SU-DHL-6 (cell line): ENCODE measurements at regions not wholly inside any gene's neighbourhood (a gene's known extent, or its start where the extent isn't known, plus 50 kb on each side); places are given as distances from the start of the nearest gene placed in this dataset.

Experiments used
- H2AFZ ChIP-seq: fragments of 200-600 bp; sonication (generic); 2 replicates; pipeline ENCODE4 v1.6.1; 2014; ENCODE audit warnings: low read depth, mild to moderate bottlenecking, moderate library complexity, mixed read lengths, antibody characterized with exemption, low read length; ENCODE audit not compliant: severe bottlenecking
- H3F3A ChIP-seq: fragments of 200-600 bp; shearing (Covaris generic); 2 replicates; pipeline ENCODE4 v1.6.0; 2016; ENCODE audit warnings: antibody characterized with exemption, mild to moderate bottlenecking; ENCODE audit not compliant: insufficient read depth
- H3K27ac ChIP-seq: fragments of 200-600 bp; sonication (generic); 2 replicates; pipeline ENCODE4 v1.5.1; 2016; ENCODE audit warnings: low read depth, mild to moderate bottlenecking, low read length, moderate library complexity, mixed read lengths
- H3K27me3 ChIP-seq: fragments of 200-600 bp; sonication (generic), shearing (Covaris generic); 2 replicates; pipeline ENCODE4 v1.6.0; 2014; ENCODE audit warnings: mild to moderate bottlenecking, low read length
- H3K36me3 ChIP-seq: fragments of 200-600 bp; sonication (generic); 2 replicates; pipeline ENCODE4 v1.6.1; 2014; ENCODE audit warnings: mild to moderate bottlenecking, low read length, mixed read lengths
- H3K4me2 ChIP-seq: fragments of 300-600, 200-600 bp; shearing (Covaris generic), sonication (generic); 2 replicates; pipeline ENCODE4 v1.6.0; 2014; ENCODE audit warnings: low read length, low read depth, mild to moderate bottlenecking; ENCODE audit not compliant: poor library complexity, severe bottlenecking
- H3K4me3 ChIP-seq: fragments of 200-600 bp; sonication (generic); 2 replicates; pipeline ENCODE4 v1.5.1; 2014; ENCODE audit warnings: antibody characterized with exemption, low read length, mild to moderate bottlenecking, mixed read lengths; ENCODE audit not compliant: insufficient read depth, poor library complexity, severe bottlenecking
- H3K79me2 ChIP-seq: fragments of 200-600 bp; sonication (generic); 2 replicates; pipeline ENCODE4 v1.6.1; 2014; ENCODE audit warnings: mild to moderate bottlenecking, low read length, moderate library complexity; ENCODE audit not compliant: insufficient read depth
- H3K9ac ChIP-seq: fragments of 200-600 bp; sonication (generic); 2 replicates; pipeline ENCODE4 v1.7.0; 2014; ENCODE audit warnings: mild to moderate bottlenecking, low read length
- H3K9me2 ChIP-seq: fragments of 200-600 bp; sonication (generic); replicated peaks from 2 replicates; pipeline ENCODE4 v1.6.1; 2014; ENCODE audit warnings: low read length; ENCODE audit not compliant: insufficient read depth
- H3K9me3 ChIP-seq: fragments of 200-600 bp; sonication (generic); 2 replicates; pipeline ENCODE4 v1.6.1; 2014; ENCODE audit warnings: low read length, mixed read lengths; ENCODE audit not compliant: insufficient read depth
- H4K20me1 ChIP-seq: fragments of 200-600 bp; sonication (generic); 2 replicates; pipeline ENCODE4 v1.6.1; 2014; ENCODE audit warnings: low read depth, mild to moderate bottlenecking, antibody characterized with exemption, low read length, moderate library complexity, mixed read lengths
- EZH2phosphoT487 ChIP-seq: fragments of 200-600 bp; sonication (generic), shearing (Covaris generic); conservative IDR thresholded peaks from 2 replicates; pipeline ENCODE4 v1.6.1; 2018; ENCODE audit warnings: mild to moderate bottlenecking, antibody characterized with exemption, low read length, moderate library complexity, mixed read lengths
- TF ChIP-seq, protein P1 (sequence below): fragments of 200-600 bp; sonication (generic); IDR thresholded peaks from one replicate; pipeline ENCODE4 v1.5.1; 2017; ENCODE audit warnings: antibody characterized with exemption, mild to moderate bottlenecking, low read length, moderate library complexity; ENCODE audit not compliant: insufficient read depth, poor library complexity, severe bottlenecking

DNA sequence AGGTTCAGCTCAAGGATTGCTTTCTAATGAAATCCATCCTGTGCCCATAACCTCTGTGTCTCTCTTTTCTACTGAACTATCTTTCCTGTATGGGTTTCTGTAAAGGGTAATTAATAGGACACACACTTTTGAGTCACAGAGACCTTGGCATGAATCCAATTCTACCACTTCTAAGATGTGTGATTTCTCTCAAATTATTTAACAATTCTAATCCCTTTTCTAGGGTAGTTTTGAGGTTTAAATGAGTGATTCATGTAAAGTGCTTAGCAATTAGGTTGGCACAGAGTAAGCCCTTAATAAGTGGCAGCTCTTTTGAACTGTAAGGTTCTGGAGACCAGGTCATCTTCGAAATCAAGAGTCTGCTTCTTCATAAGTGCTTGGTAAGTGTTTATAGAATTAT, 202.7 kb downstream of the RASSF9 start:
- H3K36me3 ChIP-seq = no peaks in the 10 kb centered on the region
- H2AFZ ChIP-seq = no peak overlapping the region
- no peaks in the 10 kb centered on the region for H3K27me3 ChIP-seq
- no peak overlapping the region for H3K4me2 ChIP-seq
- no peaks in the 10 kb centered on the region for H3K79me2 ChIP-seq
- H3K27ac ChIP-seq = no peak overlapping the region
- no peaks in the 10 kb centered on the region for H3K9me3 ChIP-seq
- H3K9ac ChIP-seq = no peak overlapping the region
- H4K20me1 ChIP-seq = no peaks in the 10 kb centered on the region
- H3F3A ChIP-seq = no peaks in the 10 kb centered on the region
- H3K9me2 ChIP-seq = no peaks in the 10 kb centered on the region
- TF ChIP-seq EZH2phosphoT487 = no peak
- TF ChIP-seq, protein P1, sequence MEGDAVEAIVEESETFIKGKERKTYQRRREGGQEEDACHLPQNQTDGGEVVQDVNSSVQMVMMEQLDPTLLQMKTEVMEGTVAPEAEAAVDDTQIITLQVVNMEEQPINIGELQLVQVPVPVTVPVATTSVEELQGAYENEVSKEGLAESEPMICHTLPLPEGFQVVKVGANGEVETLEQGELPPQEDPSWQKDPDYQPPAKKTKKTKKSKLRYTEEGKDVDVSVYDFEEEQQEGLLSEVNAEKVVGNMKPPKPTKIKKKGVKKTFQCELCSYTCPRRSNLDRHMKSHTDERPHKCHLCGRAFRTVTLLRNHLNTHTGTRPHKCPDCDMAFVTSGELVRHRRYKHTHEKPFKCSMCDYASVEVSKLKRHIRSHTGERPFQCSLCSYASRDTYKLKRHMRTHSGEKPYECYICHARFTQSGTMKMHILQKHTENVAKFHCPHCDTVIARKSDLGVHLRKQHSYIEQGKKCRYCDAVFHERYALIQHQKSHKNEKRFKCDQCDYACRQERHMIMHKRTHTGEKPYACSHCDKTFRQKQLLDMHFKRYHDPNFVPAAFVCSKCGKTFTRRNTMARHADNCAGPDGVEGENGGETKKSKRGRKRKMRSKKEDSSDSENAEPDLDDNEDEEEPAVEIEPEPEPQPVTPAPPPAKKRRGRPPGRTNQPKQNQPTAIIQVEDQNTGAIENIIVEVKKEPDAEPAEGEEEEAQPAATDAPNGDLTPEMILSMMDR = no peak
- H3K4me3 ChIP-seq = no peak overlapping the region

DNA sequence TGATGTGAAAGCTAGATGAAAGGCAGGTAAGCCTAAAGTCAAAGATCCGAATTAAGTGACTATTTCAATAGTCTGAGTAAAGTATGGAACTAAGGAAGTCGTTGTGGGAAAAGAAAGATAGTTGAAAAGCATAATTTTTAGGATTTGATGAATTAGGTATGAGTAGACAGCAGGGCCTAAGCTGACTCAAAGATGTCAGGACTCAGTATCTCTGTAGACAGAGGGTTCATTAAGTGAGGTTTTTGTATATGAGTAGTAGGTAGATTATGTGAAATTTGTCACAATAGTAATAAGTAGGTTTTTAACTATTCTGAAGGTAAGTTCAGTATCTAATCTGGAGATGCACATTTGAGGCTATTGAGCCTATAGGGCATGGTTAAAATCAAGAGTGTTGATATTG, 196.4 kb downstream of the RASSF9 start:
- TF ChIP-seq, protein P1 = no peak
- TF ChIP-seq EZH2phosphoT487 = no peak
- no peaks in the 10 kb centered on the region for H3F3A ChIP-seq
- H2AFZ ChIP-seq = no peak overlapping the region
- H3K9me2 ChIP-seq = no peaks in the 10 kb centered on the region
- no peaks in the 10 kb centered on the region for H3K27me3 ChIP-seq
- H3K9me3 ChIP-seq = no peaks in the 10 kb centered on the region
- no peak overlapping the region for H3K9ac ChIP-seq
- no peak overlapping the region for H3K27ac ChIP-seq
- no peaks in the 10 kb centered on the region for H3K36me3 ChIP-seq
- no peak overlapping the region for H3K4me3 ChIP-seq
- H4K20me1 ChIP-seq = no peaks in the 10 kb centered on the region
- no peak overlapping the region for H3K4me2 ChIP-seq
- no peaks in the 10 kb centered on the region for H3K79me2 ChIP-seq

DNA sequence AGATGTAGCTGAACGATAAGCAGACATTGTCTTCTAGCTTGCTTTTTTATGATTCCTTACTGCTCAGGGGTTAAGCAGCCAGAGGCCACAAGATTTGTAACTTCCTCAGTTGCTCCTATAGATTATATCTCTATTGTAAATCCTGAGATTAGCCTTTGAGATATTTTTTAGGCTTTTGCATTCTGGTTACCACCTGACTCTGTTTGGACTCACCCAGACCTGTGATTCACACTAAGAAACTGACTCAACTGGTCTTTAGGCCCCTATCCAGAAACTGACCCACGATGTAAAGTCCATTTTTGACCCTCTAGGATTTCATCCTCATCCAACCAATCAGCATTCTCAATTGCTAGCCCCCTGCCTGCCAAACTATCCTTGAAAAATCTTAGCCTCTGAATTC, 194.4 kb downstream of the RASSF9 start:
- Histone ChIP-seq H3K4me3 (no peak overlapping the region), H3K27me3 (no peaks in the 10 kb centered on the region), H3K79me2 (no peaks in the 10 kb centered on the region), H3K4me2 (no peak overlapping the region), H3K9ac (no peak overlapping the region), H2AFZ (no peak overlapping the region), H3K9me3 (no peaks in the 10 kb centered on the region), H4K20me1 (no peaks in the 10 kb centered on the region), H3F3A (no peaks in the 10 kb centered on the region), H3K36me3 (no peaks in the 10 kb centered on the region), H3K27ac (no peak overlapping the region), H3K9me2 (no peaks in the 10 kb centered on the region)
- TF ChIP-seq, protein P1 = no peak
- TF ChIP-seq EZH2phosphoT487 = no peak

DNA sequence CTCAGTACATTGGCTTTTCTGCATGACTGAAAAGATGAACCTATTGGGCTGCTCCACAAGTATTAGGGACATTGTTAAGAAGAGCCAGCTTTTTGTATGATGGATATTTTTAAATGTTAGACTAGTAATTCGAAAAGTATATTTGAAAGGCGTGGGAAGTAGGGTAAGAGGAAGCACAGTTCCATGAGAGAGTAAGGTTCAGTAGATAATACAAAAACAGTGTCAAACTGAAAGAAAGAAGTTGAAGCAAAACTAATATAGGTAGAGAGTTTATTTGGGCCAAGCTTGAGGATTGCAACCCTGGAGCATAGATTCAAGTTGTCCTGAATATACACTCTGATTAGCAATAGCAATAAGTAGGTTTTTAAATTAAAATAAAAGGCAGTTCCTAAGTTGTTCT, 193.9 kb downstream of the RASSF9 start:
- no peaks in the 10 kb centered on the region for H3K9me3 ChIP-seq
- no peaks in the 10 kb centered on the region for H3F3A ChIP-seq
- H4K20me1 ChIP-seq = no peaks in the 10 kb centered on the region
- no peaks in the 10 kb centered on the region for H3K36me3 ChIP-seq
- no peak overlapping the region for H3K9ac ChIP-seq
- H2AFZ ChIP-seq = no peak overlapping the region
- no peaks in the 10 kb centered on the region for H3K79me2 ChIP-seq
- no peak overlapping the region for H3K4me2 ChIP-seq
- no peaks in the 10 kb centered on the region for H3K27me3 ChIP-seq
- H3K9me2 ChIP-seq = no peaks in the 10 kb centered on the region
- no peak overlapping the region for H3K4me3 ChIP-seq
- no peak overlapping the region for H3K27ac ChIP-seq
- no peak for TF ChIP-seq EZH2phosphoT487
- TF ChIP-seq, protein P1 = no peak
